H1 (cell line): ENCODE measurements at regions not wholly inside any gene's neighbourhood (a gene's known extent, or its start where the extent isn't known, plus 50 kb on each side); places are given as distances from the start of the nearest gene placed in this dataset.

Experiments used
- CTCF ChIA-PET: fragments of 300-600 bp; sonication (Branson Sonifier 250); formaldehyde crosslinking; loops from one replicate; lab custom pipeline; 2021; ENCODE audit not compliant: partially characterized antibody; lab: Charles Lee
- POLR2A ChIA-PET: fragments of 300-600 bp; sonication (Branson Sonifier 250); formaldehyde crosslinking; loops from one replicate; lab custom pipeline; 2021; ENCODE audit warnings: inconsistent platforms; ENCODE audit not compliant: partially characterized antibody; lab: Charles Lee
- DNase-seq, 2 experiments: peaks; one replicate each; pipeline versions ENCODE4 v3.0.0 to v3.0.0-alpha.2; 2010 to 2022; ENCODE audit warnings: low spot score in 2 of 2, low read depth in 1 of 2, mixed read lengths in 1 of 2
- FAIRE-seq: peaks from 2 replicates; lab custom pipeline; 2011; peaks lifted over from hg19 to GRCh38; lab: Jason Lieb, UNC
- H2AFZ ChIP-seq: 2 replicates; pipeline ENCODE4 v1.8.1; 2012; ENCODE audit warnings: low read length, inconsistent platforms
- H2AK5ac ChIP-seq: 2 replicates; pipeline ENCODE4 v1.6.1; 2013; ENCODE audit warnings: low read depth, low read length
- H2BK120ac ChIP-seq: replicated peaks from 2 replicates; pipeline ENCODE3; 2013; ENCODE audit warnings: low read depth, low read length, inconsistent platforms
- H2BK12ac ChIP-seq: 2 replicates; pipeline ENCODE4 v1.6.1; 2013; ENCODE audit warnings: low read depth, low read length
- H2BK15ac ChIP-seq: 2 replicates; pipeline ENCODE4 v1.6.1; 2013; ENCODE audit warnings: low read length
- H2BK20ac ChIP-seq: 2 replicates; pipeline ENCODE4 v1.6.1; 2013; ENCODE audit warnings: low read length
- H2BK5ac ChIP-seq: 2 replicates; pipeline ENCODE4 v1.6.1; 2013; ENCODE audit warnings: low read depth, low read length
- H3K14ac ChIP-seq: 2 replicates; pipeline ENCODE4 v1.6.1; 2013; ENCODE audit warnings: inconsistent platforms; ENCODE audit not compliant: insufficient read length
- H3K18ac ChIP-seq: 2 replicates; pipeline ENCODE4 v1.6.1; 2013; ENCODE audit warnings: low read length; ENCODE audit errors: extremely low read depth
- H3K23ac ChIP-seq: 2 replicates; pipeline ENCODE4 v1.6.1; 2013; ENCODE audit warnings: inconsistent platforms; ENCODE audit not compliant: insufficient read length
- H3K23me2 ChIP-seq: 2 replicates; pipeline ENCODE4 v1.6.1; 2013; ENCODE audit warnings: low read depth, low read length
- H3K27ac ChIP-seq: 2 replicates; pipeline ENCODE4 v1.6.1; 2011; ENCODE audit warnings: low read depth, low read length, inconsistent platforms
- H3K27me3 ChIP-seq, 4 experiments: replicated peaks in 1 of 4; 1 replicate in 1 of 4; 2 replicates in 3 of 4; pipeline versions ENCODE4 v1.6.1 to v1.8.1; 2011 to 2013; ENCODE audit warnings: low read length in 3 of 4, mild to moderate bottlenecking in 3 of 4, inconsistent platforms in 2 of 4, mixed read lengths in 2 of 4, moderate library complexity in 1 of 4; ENCODE audit not compliant: control insufficient read depth in 3 of 4, insufficient read depth in 3 of 4; ENCODE audit errors: extremely low read depth in 1 of 4
- H3K36me3 ChIP-seq, 4 experiments: 2 replicates each; pipeline versions ENCODE4 v1.6.1 to v1.8.1; 2011 to 2013; ENCODE audit warnings: mild to moderate bottlenecking in 4 of 4, low read length in 3 of 4, moderate library complexity in 2 of 4, control low read depth in 1 of 4, inconsistent platforms in 1 of 4; ENCODE audit not compliant: insufficient read depth in 4 of 4, control insufficient read depth in 2 of 4
- H3K4ac ChIP-seq: replicated peaks from 2 replicates; pipeline ENCODE3; 2013; ENCODE audit warnings: low read length, low read depth, mixed read lengths, inconsistent platforms; ENCODE audit not compliant: insufficient read length
- H3K4me1 ChIP-seq, 4 experiments: replicated peaks in 1 of 4; 1 replicate in 1 of 4; 2 replicates in 3 of 4; pipeline versions ENCODE4 v1.6.1 to v1.8.1; 2011 to 2013; ENCODE audit warnings: low read length in 3 of 4, inconsistent platforms in 2 of 4, mixed read lengths in 1 of 4; ENCODE audit not compliant: insufficient read depth in 4 of 4, control insufficient read depth in 3 of 4
- H3K4me2 ChIP-seq, 2 experiments: 2 replicates each; pipeline versions ENCODE4 v1.6.1 to v1.8.1; 2011 to 2013; ENCODE audit warnings: low read depth in 2 of 2, low read length in 2 of 2, control low read depth in 1 of 2, inconsistent platforms in 1 of 2, mild to moderate bottlenecking in 1 of 2; ENCODE audit not compliant: insufficient read depth in 1 of 2
- H3K4me3 ChIP-seq, 4 experiments: fragments of 200-600, 300-600 bp in 1 of 4; sonication (generic), shearing (Covaris generic), sonication (Bioruptor Twin) in 1 of 4; 2 replicates each; pipeline versions ENCODE4 v1.5.1 to v1.8.1; 2011 to 2016; ENCODE audit warnings: low read length in 4 of 4, low read depth in 3 of 4, control low read depth in 2 of 4, inconsistent platforms in 2 of 4, mild to moderate bottlenecking in 2 of 4, mixed read lengths in 1 of 4, moderate library complexity in 1 of 4; ENCODE audit not compliant: insufficient read depth in 2 of 4; ENCODE audit errors: extremely low read depth in 1 of 4
- H3K56ac ChIP-seq: replicated peaks from 2 replicates; pipeline ENCODE3; 2013; ENCODE audit warnings: low read depth, mild to moderate bottlenecking, mixed read lengths, low read length, inconsistent platforms; ENCODE audit not compliant: insufficient read length
- H3K79me1 ChIP-seq: 2 replicates; pipeline ENCODE4 v1.6.1; 2013; ENCODE audit warnings: low read depth, low read length, control low read depth
- H3K79me2 ChIP-seq, 2 experiments: 2 replicates each; pipeline versions ENCODE4 v1.6.1 to v1.8.1; 2012 to 2013; ENCODE audit warnings: low read length in 2 of 2, mild to moderate bottlenecking in 2 of 2, inconsistent platforms in 1 of 2; ENCODE audit not compliant: insufficient read depth in 2 of 2, control insufficient read depth in 1 of 2
- H3K9ac ChIP-seq, 4 experiments: replicated peaks in 1 of 4; 1 replicate in 1 of 4; 2 replicates in 3 of 4; pipeline versions ENCODE4 v1.6.1 to v1.8.1; 2011 to 2013; ENCODE audit warnings: low read depth in 3 of 4, low read length in 3 of 4, control low read depth in 2 of 4, mild to moderate bottlenecking in 2 of 4, moderate library complexity in 2 of 4, inconsistent platforms in 1 of 4; ENCODE audit errors: extremely low read depth in 1 of 4
- H3K9me3 ChIP-seq, 2 experiments: 2 replicates each; pipeline versions ENCODE4 v1.6.1 to v1.8.1; 2012 to 2013; ENCODE audit warnings: mild to moderate bottlenecking in 2 of 2, moderate library complexity in 2 of 2, control low read depth in 1 of 2, inconsistent platforms in 1 of 2, low read depth in 1 of 2, low read length in 1 of 2, mixed read lengths in 1 of 2; ENCODE audit not compliant: insufficient read depth in 2 of 2
- H4K20me1 ChIP-seq, 2 experiments: replicated peaks in 1 of 2; 2 replicates each; pipeline versions ENCODE3 to v1.8.1; 2011 to 2013; ENCODE audit warnings: inconsistent platforms in 2 of 2, low read length in 2 of 2, mild to moderate bottlenecking in 1 of 2; ENCODE audit not compliant: insufficient read depth in 2 of 2, control insufficient read depth in 1 of 2
- H4K5ac ChIP-seq: 2 replicates; pipeline ENCODE4 v1.6.1; 2013; ENCODE audit warnings: low read length, low read depth, mixed read lengths, inconsistent platforms; ENCODE audit not compliant: insufficient read length
- H4K8ac ChIP-seq: 2 replicates; pipeline ENCODE4 v1.8.0; 2013; ENCODE audit warnings: mild to moderate bottlenecking, moderate library complexity, low read length, inconsistent platforms; ENCODE audit not compliant: insufficient read depth; ENCODE audit errors: extremely low read depth
- H4K91ac ChIP-seq: replicated peaks from 2 replicates; pipeline ENCODE3; 2013; ENCODE audit warnings: low read length, mixed read lengths, inconsistent platforms; ENCODE audit not compliant: insufficient read length
- ATF3 ChIP-seq: IDR thresholded peaks from 2 replicates; pipeline ENCODE4 v1.6.1; 2011; ENCODE audit warnings: low read depth, mild to moderate bottlenecking, low read length; ENCODE audit not compliant: insufficient read depth
- CBX5 ChIP-seq: fragments of 300-800, 300-1000 bp; sonication (generic); IDR thresholded peaks from 2 replicates; pipeline ENCODE4 v1.7.1; 2016; ENCODE audit warnings: antibody characterized with exemption, low read length, low read depth
- CBX8 ChIP-seq: fragments of 300-800, 300-1000 bp; sonication (generic); IDR thresholded peaks from 2 replicates; pipeline ENCODE4 v1.7.1; 2016; ENCODE audit warnings: low read depth, low read length, borderline replicate concordance
- CEBPB ChIP-seq: IDR thresholded peaks from 2 replicates; pipeline ENCODE4 v1.6.1; 2012; ENCODE audit warnings: low read depth, low read length
- CHD1 ChIP-seq: IDR thresholded peaks from 2 replicates; pipeline ENCODE4 v1.6.1; 2012; ENCODE audit warnings: low read depth, low read length, improper control_type of control experiment
- CHD2 ChIP-seq: IDR thresholded peaks from 2 replicates; pipeline ENCODE4 v1.6.1; 2012; ENCODE audit warnings: low read length, improper control_type of control experiment
- CTBP2 ChIP-seq: IDR thresholded peaks from 2 replicates; pipeline ENCODE4 v1.7.0; 2011; ENCODE audit warnings: borderline replicate concordance, mild to moderate bottlenecking, moderate library complexity, mixed read lengths, low read length; ENCODE audit not compliant: insufficient read depth, insufficient read length
- GTF2F1 ChIP-seq: IDR thresholded peaks from 2 replicates; pipeline ENCODE4 v1.6.1; 2012; ENCODE audit warnings: low read depth, low read length, improper control_type of control experiment, borderline replicate concordance
- HDAC2 ChIP-seq, 2 experiments: fragments of 300-600 bp in 1 of 2; sonication (generic) in 1 of 2; IDR thresholded peaks; 2 replicates each; pipeline ENCODE4 v1.6.1; 2011 to 2012; ENCODE audit warnings: low read depth in 2 of 2, low read length in 2 of 2, mild to moderate bottlenecking in 2 of 2, moderate library complexity in 2 of 2, borderline replicate concordance in 1 of 2, inconsistent platforms in 1 of 2
- MAFK ChIP-seq: IDR thresholded peaks from 2 replicates; pipeline ENCODE4 v1.6.1; 2012; ENCODE audit warnings: low read depth, mild to moderate bottlenecking, improper control_type of control experiment, low read length
- PHF8 ChIP-seq: fragments of 200-600 bp; sonication (generic); conservative IDR thresholded peaks from 2 replicates; pipeline ENCODE4 v1.7.1; 2012; ENCODE audit warnings: low read depth, mild to moderate bottlenecking, inconsistent platforms, low read length, moderate library complexity
- POLR2A ChIP-seq, 2 experiments: IDR thresholded peaks; 1 replicate in 1 of 2; 2 replicates in 1 of 2; pipeline ENCODE4 v1.6.1; 2011; ENCODE audit warnings: low read depth in 2 of 2, low read length in 2 of 2, mild to moderate bottlenecking in 2 of 2; ENCODE audit errors: control extremely low read depth in 1 of 2
- RAD21 ChIP-seq, 2 experiments: IDR thresholded peaks in 1 of 2; conservative IDR thresholded peaks in 1 of 2; 2 replicates each; pipeline ENCODE4 v1.6.1; 2011; ENCODE audit warnings: low read depth in 2 of 2, low read length in 2 of 2, improper control_type of control experiment in 1 of 2, inconsistent platforms in 1 of 2, mild to moderate bottlenecking in 1 of 2, moderate library complexity in 1 of 2
- SIX5 ChIP-seq: IDR thresholded peaks from 2 replicates; pipeline ENCODE4 v1.6.1; 2011; ENCODE audit warnings: mild to moderate bottlenecking, low read depth, low read length

- H3K4me2 ChIP-seq: no peak overlapping the region
- POLR2A ChIA-PET: no interaction called here
- TF ChIP-seq HDAC2 (IDR thresholded peaks at IDR 0.05; ENCODE audit: borderline replicate concordance in 1 of 2, low read depth in 2 of 2, low read length in 2 of 2) (no peak), GTF2F1 (no peak), CHD1 (no peak), POLR2A (IDR thresholded peaks at IDR 0.05; ENCODE audit: control extremely low read depth in 1 of 2, low read depth in 2 of 2, low read length in 2 of 2) (no peak), RAD21 (IDR thresholded peaks at IDR 0.05 in 1 of 2, conservative IDR thresholded peaks at IDR 0.05 in 1 of 2; ENCODE audit: low read depth in 2 of 2, low read length in 2 of 2) (no peak), MAFK (no peak), SIX5 (no peak), CBX8 (no peak), CBX5 (no peak), PHF8 (no peak), CHD2 (no peak), ATF3 (no peak), CTBP2 (no peak), CEBPB (no peak)
These were observed 156.0 kb downstream of the TMTC3 start for GRCh38 chr12:88298014-88298682.

More at GRCh38 chr12:88298014-88298682, 156.0 kb downstream of the TMTC3 start:
- H4K8ac ChIP-seq: no peak overlapping the region
- no peaks in the 10 kb centered on the region for H3K36me3 ChIP-seq
- no peak overlapping the region for H4K5ac ChIP-seq
- no peaks in the 10 kb centered on the region for H3K27me3 ChIP-seq
- no peak for DNase-seq
- H3K23ac ChIP-seq: no peak overlapping the region
- H3K27ac ChIP-seq: no peak overlapping the region
- no peaks in the 10 kb centered on the region for H3K23me2 ChIP-seq
- FAIRE-seq: no peak
- H4K91ac ChIP-seq: no peak overlapping the region
- H3K4me1 ChIP-seq: no peaks in the 10 kb centered on the region
- no peak overlapping the region for H3K4ac ChIP-seq
- no peaks in the 10 kb centered on the region for H4K20me1 ChIP-seq
- no peak overlapping the region for H2BK20ac ChIP-seq
- no peak overlapping the region for H2BK120ac ChIP-seq
- no peaks in the 10 kb centered on the region for H3K79me2 ChIP-seq
- H2BK5ac ChIP-seq: no peak overlapping the region
- H3K4me3 ChIP-seq: no peak overlapping the region
- H3K18ac ChIP-seq: no peak overlapping the region
- no peaks in the 10 kb centered on the region for H3K9me3 ChIP-seq
- no peak overlapping the region for H2AK5ac ChIP-seq
- no peak overlapping the region for H2BK12ac ChIP-seq
- CTCF ChIA-PET: interaction anchor here (1.4 kb wide), 1 partner anchor 39 kb away, joined by 3 read pairs; no protein-coding TSS in a partner anchor
- no peak overlapping the region for H2BK15ac ChIP-seq
- no peak overlapping the region for H3K56ac ChIP-seq
- no peak overlapping the region for H3K14ac ChIP-seq
- H3K79me1 ChIP-seq: no peaks in the 10 kb centered on the region
- H3K9ac ChIP-seq: no peak overlapping the region
- no peak overlapping the region for H2AFZ ChIP-seq
